Effector memory CD4-positive, alpha-beta T cell (primary cell): ENCODE measurements at regions not wholly inside any gene's neighbourhood (a gene's known extent, or its start where the extent isn't known, plus 50 kb on each side); places are given as distances from the start of the nearest gene placed in this dataset.

Experiments used
- DNase-seq, 3 donors: peaks; one replicate each; pipeline ENCODE4 v3.0.0-alpha.2; 2020
- H3K27ac ChIP-seq: 2 replicates; pipeline ENCODE4 v1.7.0; 2013; ENCODE audit warnings: mild to moderate bottlenecking, low read length, moderate library complexity; ENCODE audit not compliant: insufficient read depth, poor library complexity, severe bottlenecking
- H3K27me3 ChIP-seq: replicated peaks from 2 replicates; pipeline ENCODE4 v1.7.0; 2013; ENCODE audit warnings: mild to moderate bottlenecking, low read length; ENCODE audit not compliant: insufficient read depth, control insufficient read depth, poor library complexity, severe bottlenecking
- H3K36me3 ChIP-seq: 2 replicates; pipeline ENCODE4 v1.7.0; 2013; ENCODE audit warnings: mild to moderate bottlenecking, low read length, moderate library complexity; ENCODE audit not compliant: control insufficient read depth, insufficient read depth
- H3K4me1 ChIP-seq: 2 replicates; pipeline ENCODE4 v1.7.0; 2013; ENCODE audit warnings: low read length, mild to moderate bottlenecking; ENCODE audit not compliant: control insufficient read depth, insufficient read depth, poor library complexity, severe bottlenecking
- H3K4me3 ChIP-seq: 2 replicates; pipeline ENCODE4 v1.7.0; 2013; ENCODE audit warnings: low read length, low read depth, mild to moderate bottlenecking; ENCODE audit not compliant: insufficient read depth, poor library complexity, severe bottlenecking
- H3K9me3 ChIP-seq: 2 replicates; pipeline ENCODE4 v1.7.0; 2013; ENCODE audit warnings: mild to moderate bottlenecking, low read length, moderate library complexity; ENCODE audit not compliant: control insufficient read depth

DNA sequence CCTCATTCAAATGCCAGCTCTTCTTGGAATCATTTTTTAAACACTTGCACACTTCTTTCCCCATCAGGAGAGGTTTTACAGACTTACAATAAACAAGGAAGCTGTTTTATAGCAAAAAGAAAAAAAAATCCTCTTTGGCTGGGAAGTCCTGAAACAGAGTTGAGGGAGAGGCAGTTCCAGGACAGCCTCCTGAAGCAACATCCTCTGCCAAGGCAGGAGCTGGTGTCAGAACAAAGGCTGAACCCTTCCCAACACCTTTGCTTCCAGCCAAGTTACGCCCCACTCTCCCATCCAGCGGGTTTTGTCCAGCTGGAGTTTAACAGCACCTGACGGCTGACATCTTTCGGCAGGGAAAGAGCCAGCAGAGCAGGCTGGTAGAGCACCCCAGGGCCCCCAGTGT, 287.8 kb downstream of the RRAGC start:
- H3K27me3 ChIP-seq: peaks cover 3% of the 10 kb centered on the region
- no peak for DNase-seq
- H3K27ac ChIP-seq: no peak overlapping the region

DNA sequence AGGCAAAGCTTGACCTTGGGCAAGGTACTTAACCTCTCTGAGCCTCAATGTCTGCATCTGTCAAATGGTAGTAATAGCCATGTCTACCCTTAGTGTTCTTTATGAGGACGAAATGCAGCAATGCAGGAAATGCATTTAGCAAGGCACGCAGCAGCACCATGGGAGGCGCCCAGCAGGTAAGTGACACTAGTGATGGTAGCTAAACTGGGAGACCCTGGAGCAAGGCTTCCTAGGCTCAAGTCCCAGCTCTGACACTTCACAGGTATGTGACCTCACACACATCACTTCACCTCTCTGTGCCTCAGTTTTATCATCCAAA, 289.0 kb downstream of the RRAGC start:
- Histone ChIP-seq H3K4me3 (no peak overlapping the region), H3K9me3 (no peaks in the 10 kb centered on the region), H3K36me3 (no peaks in the 10 kb centered on the region), H3K27me3 (peaks cover 3% of the 10 kb centered on the region), H3K27ac (no peak overlapping the region), H3K4me1 (no peaks in the 10 kb centered on the region)
- no peak for DNase-seq

More for the DNA sequence above, 287.8 kb downstream of the RRAGC start:
- Histone ChIP-seq H3K4me3 (no peak overlapping the region), H3K4me1 (no peaks in the 10 kb centered on the region), H3K9me3 (no peaks in the 10 kb centered on the region), H3K36me3 (no peaks in the 10 kb centered on the region)

DNA sequence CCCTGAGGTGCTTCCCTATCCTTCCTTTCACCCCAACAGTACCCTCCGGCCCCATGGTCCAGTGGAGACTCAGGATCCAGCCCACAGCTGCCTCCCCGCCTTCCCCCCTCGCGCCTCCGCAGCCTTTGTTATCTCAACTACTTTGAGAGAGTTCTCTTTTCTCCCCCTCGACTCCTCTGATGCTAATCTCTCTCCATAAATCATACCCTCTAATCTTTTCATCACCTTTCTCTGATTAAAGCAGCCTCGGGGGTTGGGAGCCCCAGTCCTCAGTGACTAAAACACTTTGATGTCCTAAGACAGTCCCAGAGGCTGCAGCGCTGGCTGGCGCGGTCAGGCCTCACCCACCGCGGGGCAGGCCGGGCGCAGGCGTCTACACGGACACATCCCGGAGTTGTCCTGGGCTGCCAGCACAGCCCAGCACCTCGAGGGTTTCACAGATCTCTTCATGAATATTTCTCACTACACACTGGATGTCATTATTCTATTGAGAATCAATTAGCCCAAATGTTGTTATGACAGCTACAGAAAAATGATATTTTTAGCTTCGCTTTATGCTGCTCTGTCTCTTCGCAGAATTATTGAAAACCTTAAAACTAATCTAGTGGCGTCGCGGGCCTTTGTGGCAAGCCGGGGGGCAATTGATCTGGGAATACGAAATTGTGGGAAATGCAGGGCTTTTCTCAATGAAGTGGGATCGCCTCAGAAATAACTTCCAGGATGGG, 289.5 kb downstream of the RRAGC start:
- Histone ChIP-seq H3K27ac (no peak overlapping the region), H3K4me1 (no peaks in the 10 kb centered on the region), H3K36me3 (no peaks in the 10 kb centered on the region), H3K27me3 (peaks cover 3% of the 10 kb centered on the region), H3K9me3 (no peaks in the 10 kb centered on the region), H3K4me3 (no peak overlapping the region)
- DNase-seq: no peak

DNA sequence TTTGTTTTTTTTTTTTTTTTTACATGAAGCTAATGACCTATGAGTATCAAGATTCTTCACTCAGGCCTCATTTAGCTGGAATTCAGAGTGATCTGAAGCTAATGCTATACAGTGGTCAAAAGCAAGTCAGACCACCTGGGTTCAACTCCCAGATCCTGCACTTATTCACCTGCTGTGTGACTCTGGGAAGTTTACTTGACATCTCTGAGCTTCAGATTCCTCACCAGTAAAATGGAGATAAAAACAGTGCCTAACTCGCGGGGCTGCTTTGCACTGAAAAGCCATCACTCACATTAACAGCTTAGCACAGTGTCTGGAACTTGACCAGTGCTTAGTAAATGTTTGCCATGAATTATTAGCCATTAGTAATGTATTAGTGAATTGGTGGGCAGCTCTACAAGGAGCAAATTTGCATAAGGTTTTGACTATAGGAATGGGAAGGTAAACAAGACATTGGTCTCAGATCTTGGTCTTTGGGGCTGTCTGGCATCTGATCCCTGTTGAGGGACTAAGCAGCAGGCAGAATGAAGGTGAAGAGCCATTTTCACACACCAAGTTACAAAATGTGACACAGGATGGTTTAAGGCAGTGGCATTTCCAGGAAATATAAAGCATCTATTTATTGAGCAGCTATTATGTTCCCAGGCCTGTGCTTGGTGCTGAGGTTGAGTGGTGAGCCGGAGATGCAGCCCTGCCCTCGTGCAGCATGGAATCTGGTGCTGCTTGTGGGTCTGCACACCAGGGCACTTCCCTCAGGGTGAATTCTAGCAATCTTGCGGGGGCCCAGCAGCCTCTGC, 291.3 kb downstream of the RRAGC start:
- Histone ChIP-seq H3K4me1 (peaks cover 4% of the 10 kb centered on the region), H3K4me3 (no peak overlapping the region), H3K9me3 (no peaks in the 10 kb centered on the region), H3K27me3 (peaks cover 3% of the 10 kb centered on the region), H3K36me3 (no peaks in the 10 kb centered on the region), H3K27ac (no peak overlapping the region)
- DNase-seq: no peak

DNA sequence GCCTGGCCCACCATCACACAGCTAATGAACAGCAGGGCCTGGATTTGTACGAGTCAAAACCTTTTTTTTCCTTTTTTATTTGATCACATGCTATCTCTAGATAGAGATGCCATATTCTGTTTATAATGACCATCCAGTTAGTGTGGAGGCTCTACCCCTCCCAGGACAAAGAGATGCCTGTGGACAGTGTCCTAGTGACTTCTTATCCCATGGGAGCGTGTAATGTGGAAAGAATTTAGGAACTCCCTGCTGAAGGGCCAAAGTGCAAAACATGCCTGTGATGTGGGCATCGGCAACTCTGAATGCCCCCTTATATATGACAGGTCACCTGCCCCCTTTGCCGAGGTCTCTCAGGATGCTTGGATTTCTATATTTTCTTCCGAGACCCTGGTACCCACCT, 292.2 kb downstream of the RRAGC start:
- peaks cover 4% of the 10 kb centered on the region for H3K4me1 ChIP-seq

DNA sequence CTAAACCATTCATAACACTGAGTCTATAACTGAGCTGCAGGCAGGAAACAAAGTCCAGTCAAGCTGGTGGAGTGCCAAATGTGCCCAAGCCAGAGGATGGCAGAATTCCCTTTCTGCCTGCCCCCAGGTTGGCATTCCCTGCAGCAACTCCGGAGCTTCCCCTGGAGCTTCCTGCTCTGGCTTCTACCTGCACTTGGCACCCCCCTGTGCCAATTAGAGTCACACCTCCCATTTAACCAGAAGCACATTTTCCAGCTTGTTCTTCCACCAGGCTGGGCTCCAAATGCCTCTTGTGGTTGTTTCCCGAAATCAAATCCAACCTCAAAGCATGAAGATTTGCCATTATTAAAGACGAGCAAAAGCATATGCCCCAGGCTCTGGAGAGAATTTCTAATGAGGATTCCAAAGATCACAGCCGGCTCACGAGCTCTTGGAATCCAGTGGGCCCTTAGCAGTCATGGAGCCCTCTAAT, 294.5 kb downstream of the RRAGC start:
- Histone ChIP-seq H3K27ac (no peak overlapping the region), H3K4me3 (no peak overlapping the region), H3K36me3 (no peaks in the 10 kb centered on the region), H3K27me3 (no peaks in the 10 kb centered on the region), H3K9me3 (no peaks in the 10 kb centered on the region), H3K4me1 (peaks cover 22% of the 10 kb centered on the region)
- DNase-seq: no peak

More for the DNA sequence above, 292.2 kb downstream of the RRAGC start:
- H3K4me3 ChIP-seq: no peak overlapping the region
- peaks cover 3% of the 10 kb centered on the region for H3K27me3 ChIP-seq
- DNase-seq: no peak
- no peaks in the 10 kb centered on the region for H3K36me3 ChIP-seq
- no peak overlapping the region for H3K27ac ChIP-seq
- no peaks in the 10 kb centered on the region for H3K9me3 ChIP-seq

DNA sequence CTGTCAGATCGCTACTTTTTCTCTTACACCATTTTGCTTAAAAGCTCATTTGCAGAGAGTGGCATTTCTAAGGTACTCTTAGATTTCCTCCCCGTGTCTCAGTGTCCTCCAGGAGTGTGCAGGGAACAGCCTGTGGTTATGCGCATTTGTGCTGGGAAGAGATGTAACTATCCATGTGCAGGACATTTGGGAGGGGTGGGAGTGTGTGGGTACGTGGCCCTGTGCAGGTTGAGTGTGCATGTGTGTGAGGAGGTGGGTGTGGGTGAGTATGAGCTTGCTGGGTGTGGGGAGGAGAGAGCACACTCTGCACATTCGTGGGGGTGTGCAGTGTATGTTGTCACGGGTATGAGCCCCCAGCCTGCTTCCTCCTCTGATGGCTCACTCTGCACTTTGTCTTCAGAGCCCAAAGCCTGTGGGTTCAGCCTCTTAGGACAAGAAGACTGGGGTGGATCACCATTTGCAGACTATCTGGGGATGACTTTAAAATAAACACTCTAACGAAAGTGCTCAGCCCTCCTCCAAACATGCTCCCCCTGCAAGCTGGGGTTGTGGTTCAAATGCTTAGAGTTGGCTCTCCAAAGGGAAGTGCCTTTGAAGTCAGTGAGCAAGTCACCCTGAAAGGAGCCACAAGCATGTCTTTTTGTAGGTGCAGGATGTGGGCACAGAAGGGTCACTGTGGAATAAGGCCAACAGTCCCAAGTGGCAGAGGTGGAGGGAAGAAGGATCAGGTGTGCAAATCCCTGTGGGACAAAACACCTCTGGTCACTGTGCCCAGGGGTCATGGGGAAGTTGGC, 295.4 kb downstream of the RRAGC start:
- peaks cover 29% of the 10 kb centered on the region for H3K4me1 ChIP-seq
- no peak overlapping the region for H3K27ac ChIP-seq
- no peaks in the 10 kb centered on the region for H3K36me3 ChIP-seq
- H3K4me3 ChIP-seq: no peak overlapping the region
- no peaks in the 10 kb centered on the region for H3K9me3 ChIP-seq
- DNase-seq: no peak
- no peaks in the 10 kb centered on the region for H3K27me3 ChIP-seq

DNA sequence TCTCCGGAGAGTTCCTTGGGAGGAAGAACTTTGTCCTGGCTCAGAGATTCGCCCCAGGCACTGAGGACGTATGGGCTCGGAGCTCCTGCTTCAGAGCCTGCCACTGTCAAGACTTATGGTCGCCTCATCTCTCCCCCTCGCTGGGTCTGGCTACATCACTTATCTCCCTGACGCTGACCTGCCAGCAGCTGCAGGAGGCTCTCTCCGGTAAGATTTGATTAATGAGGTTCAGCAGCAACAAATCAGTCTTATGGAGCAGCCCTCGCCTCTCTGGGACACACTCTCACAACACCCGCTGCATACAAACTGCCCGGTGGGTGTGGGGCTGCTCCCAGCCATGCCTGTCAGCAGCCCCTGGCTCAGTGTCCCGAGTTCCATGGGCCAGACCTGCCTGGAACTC, 297.8 kb downstream of the RRAGC start:
- Histone ChIP-seq H3K27ac (no peak overlapping the region), H3K4me3 (no peak overlapping the region), H3K4me1 (peaks cover 30% of the 10 kb centered on the region), H3K9me3 (no peaks in the 10 kb centered on the region), H3K27me3 (no peaks in the 10 kb centered on the region), H3K36me3 (no peaks in the 10 kb centered on the region)
- no peak for DNase-seq

DNA sequence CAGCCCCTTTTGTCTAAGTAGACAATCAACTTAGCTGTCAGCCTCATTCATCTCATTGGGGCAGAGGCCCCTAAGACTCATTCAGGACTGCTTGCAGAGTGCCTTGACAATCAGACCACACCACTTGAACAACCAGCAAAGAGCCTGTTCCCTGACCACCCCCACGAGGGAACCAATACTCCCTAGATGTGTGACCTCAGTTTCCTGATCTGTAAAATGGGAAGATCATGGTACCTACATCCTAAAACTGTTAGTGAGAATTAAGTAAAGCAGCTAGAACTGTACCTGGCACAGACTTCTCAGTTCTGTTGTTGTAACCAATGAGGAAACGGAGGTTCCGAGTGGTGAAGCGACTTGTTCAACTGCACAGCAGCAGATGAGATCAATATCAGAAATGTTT, 298.5 kb downstream of the RRAGC start:
- no peak overlapping the region for H3K4me3 ChIP-seq
- no peaks in the 10 kb centered on the region for H3K36me3 ChIP-seq
- peaks cover 30% of the 10 kb centered on the region for H3K4me1 ChIP-seq
- H3K27ac ChIP-seq: no peak overlapping the region
- no peaks in the 10 kb centered on the region for H3K9me3 ChIP-seq
- no peak for DNase-seq
- no peaks in the 10 kb centered on the region for H3K27me3 ChIP-seq

DNA sequence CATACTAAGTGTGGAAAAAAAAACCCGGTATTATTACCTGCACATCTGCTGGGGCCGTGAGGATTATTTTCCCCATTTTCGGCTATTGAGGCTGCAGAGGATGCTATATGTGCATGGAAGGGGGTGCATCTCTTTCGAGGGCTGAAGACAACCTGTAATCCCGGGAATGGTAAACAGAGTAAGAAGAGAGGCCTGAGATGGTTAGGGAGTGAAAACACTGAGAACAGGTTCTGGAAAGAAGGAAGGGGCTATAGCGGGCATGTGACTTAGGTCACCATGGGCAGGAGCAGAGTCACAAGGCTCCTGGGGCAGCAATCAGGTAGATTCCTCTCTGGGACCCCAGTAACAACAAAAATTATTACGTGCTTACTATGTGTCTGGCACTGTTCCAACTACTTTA, 299.1 kb downstream of the RRAGC start:
- Histone ChIP-seq H3K36me3 (no peaks in the 10 kb centered on the region), H3K4me1 (peaks cover 30% of the 10 kb centered on the region), H3K27me3 (no peaks in the 10 kb centered on the region), H3K27ac (no peak overlapping the region), H3K4me3 (no peak overlapping the region), H3K9me3 (no peaks in the 10 kb centered on the region)
- no peak for DNase-seq
